ENCODE measurements at regions not wholly inside any gene's neighbourhood (a gene's known extent, or its start where the extent isn't known, plus 50 kb on each side); places are given as distances from the start of the nearest gene placed in this dataset.
"Not testable (repeated sequence)": the region's sequence is repeated elsewhere in the genome, so short reads cannot be mapped to it uniquely, and the experiment has no call there.

- H3K27ac ChIP-seq (ENCODE audit: low read depth, low read length); H3K4me3 ChIP-seq (ENCODE audit: low read length); H3K4me3 Mint-ChIP-seq; H3K4me1 ChIP-seq (ENCODE audit: insufficient read depth, low read length); H3K4me1 Mint-ChIP-seq; H3K27me3 Mint-ChIP-seq; H3K27ac Mint-ChIP-seq; DNase-seq; POLR2A ChIA-PET; H3K36me3 ChIP-seq (ENCODE audit: insufficient read depth, low read length); H3K9me3 ChIP-seq (ENCODE audit: low read length); H3K27me3 ChIP-seq (ENCODE audit: insufficient read depth, low read length, poor library complexity, severe bottlenecking); H3K36me3 Mint-ChIP-seq; CTCF ChIA-PET: not testable (repeated sequence)
- peaks cover 2 to 12% (median 7%) of the 10 kb centered on the region in 5 donors for H3K9me3 Mint-ChIP-seq
Observed at GRCh38 chr1:95297906-95298305, 63.9 kb downstream of the RWDD3 start.

DNA sequence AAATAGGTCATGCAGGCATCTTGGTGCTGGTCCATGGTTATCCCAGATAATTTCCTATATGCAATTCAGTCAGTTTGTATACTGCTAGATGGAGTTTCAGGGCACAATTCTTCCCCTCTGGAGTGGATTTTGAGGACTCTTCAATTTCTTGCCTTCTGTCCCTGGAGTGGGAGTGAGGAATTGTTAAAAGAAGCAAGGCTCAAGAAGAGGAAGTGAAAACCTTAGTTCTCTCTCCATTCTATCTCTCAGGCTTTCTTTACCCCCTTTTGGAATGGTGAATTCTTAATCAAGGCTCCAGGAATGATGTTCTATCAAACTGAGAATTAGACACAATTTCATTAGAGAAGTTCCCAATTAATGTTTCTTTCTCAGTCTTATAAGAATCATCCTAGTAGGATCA, 67.1 kb downstream of the RWDD3 start:
- Histone ChIP-seq H3K36me3 (ENCODE audit: insufficient read depth, low read length) (no peaks in the 10 kb centered on the region), H3K4me1 (ENCODE audit: insufficient read depth, low read length) (no peaks in the 10 kb centered on the region), H3K27ac (ENCODE audit: low read depth, low read length) (no peak overlapping the region), H3K9me3 (ENCODE audit: low read length) (no peaks in the 10 kb centered on the region), H3K4me3 (ENCODE audit: low read length) (no peak overlapping the region), H3K27me3 (ENCODE audit: insufficient read depth, low read length, poor library complexity, severe bottlenecking) (no peaks in the 10 kb centered on the region)
- Mint-ChIP-seq H3K36me3 (no peaks in the 10 kb centered on the region), H3K4me3 (no peak overlapping the region), H3K4me1 (no peaks in the 10 kb centered on the region), H3K9me3 (peaks cover 0 to 12% (median 7%) of the 10 kb centered on the region in 5 donors), H3K27me3 (peaks cover 7 to 24% of the 10 kb centered on the region in 2 donors), H3K27ac (no peak overlapping the region)
- CTCF ChIA-PET, result no interaction called here
- POLR2A ChIA-PET, result no interaction called here
- DNase-seq, result no peak

DNA sequence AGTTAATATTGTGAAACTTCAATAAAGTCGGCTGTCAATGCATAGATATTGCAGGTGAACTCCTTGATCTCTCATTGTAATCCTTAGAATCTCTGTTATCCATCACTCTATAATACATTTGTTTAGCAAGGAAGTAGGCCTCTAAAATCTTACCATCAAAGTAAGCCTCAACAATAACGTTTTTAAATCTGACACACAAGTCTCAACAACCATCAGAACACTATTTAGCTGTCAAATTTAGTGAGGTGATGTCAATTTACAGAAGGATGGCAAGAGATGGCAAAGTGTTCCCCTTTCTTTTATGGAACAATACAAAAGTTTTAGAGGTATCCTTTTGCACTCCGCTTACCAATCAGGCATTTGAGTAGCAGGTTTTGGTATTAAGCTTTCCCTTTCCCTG, 67.6 kb downstream of the RWDD3 start:
- POLR2A ChIA-PET, result no interaction called here
- H3K27me3 ChIP-seq (ENCODE audit: insufficient read depth, low read length, poor library complexity, severe bottlenecking), result no peaks in the 10 kb centered on the region
- no peak overlapping the region for H3K27ac Mint-ChIP-seq

GRCh38 chr1:95304803-95305202, 70.8 kb downstream of the RWDD3 start:
- CTCF ChIA-PET, result no interaction called here

More for the DNA sequence above, 67.6 kb downstream of the RWDD3 start:
- CTCF ChIA-PET, result no interaction called here
- no peak overlapping the region for H3K27ac ChIP-seq (ENCODE audit: low read depth, low read length)
- H3K36me3 ChIP-seq (ENCODE audit: insufficient read depth, low read length), result no peaks in the 10 kb centered on the region
- Mint-ChIP-seq H3K4me1 (no peaks in the 10 kb centered on the region), H3K4me3 (no peak overlapping the region), H3K27me3 (peaks cover 7 to 24% of the 10 kb centered on the region in 2 donors), H3K9me3 (peaks cover 0 to 12% (median 7%) of the 10 kb centered on the region in 5 donors), H3K36me3 (no peaks in the 10 kb centered on the region)
- H3K9me3 ChIP-seq (ENCODE audit: low read length), result no peaks in the 10 kb centered on the region
- H3K4me1 ChIP-seq (ENCODE audit: insufficient read depth, low read length), result no peaks in the 10 kb centered on the region
- no peak overlapping the region for H3K4me3 ChIP-seq (ENCODE audit: low read length)
- no peak for DNase-seq

DNA sequence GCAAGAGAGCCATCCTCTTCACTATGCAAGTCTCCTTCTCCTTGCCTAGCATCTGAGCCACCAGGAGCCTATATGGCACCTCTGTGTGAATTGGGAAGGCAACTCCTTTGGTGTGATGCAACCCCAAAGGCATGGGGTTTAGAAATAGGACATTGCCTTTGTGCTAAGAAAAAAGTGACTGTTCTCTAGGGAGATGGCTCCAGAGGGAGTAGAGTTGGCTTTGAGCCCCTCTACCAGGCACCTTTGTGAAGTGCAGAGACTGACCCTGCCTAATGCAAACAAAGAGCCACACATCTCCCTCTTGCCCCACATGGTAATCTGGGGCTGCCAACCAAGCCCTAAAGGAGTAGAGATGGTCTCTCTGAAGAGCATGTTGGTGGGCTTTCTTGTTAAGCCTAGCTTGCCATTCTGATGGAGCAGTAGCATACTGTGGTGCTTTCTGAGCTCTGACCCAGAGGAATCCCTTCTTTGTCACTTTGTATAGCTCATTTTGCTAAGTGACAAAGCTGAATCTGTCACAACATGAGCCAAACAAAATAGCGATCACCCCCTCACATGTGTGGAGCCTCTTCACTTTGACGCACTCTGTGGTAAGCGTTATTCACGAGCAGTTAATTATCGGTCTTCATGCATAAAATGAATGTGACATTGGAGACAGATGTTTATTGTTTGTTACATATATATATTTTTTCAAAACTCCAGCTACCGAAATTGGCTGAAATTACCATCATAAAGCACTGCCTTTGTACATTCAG, 74.4 kb downstream of the RWDD3 start:
- Mint-ChIP-seq H3K27me3 (peaks cover 10 to 38% of the 10 kb centered on the region in 2 donors), H3K27ac (no peak overlapping the region), H3K4me3 (no peak overlapping the region), H3K36me3 (no peaks in the 10 kb centered on the region), H3K4me1 (no peaks in the 10 kb centered on the region), H3K9me3 (no peaks in the 10 kb centered on the region)
- Histone ChIP-seq H3K4me1 (ENCODE audit: insufficient read depth, low read length) (no peaks in the 10 kb centered on the region), H3K4me3 (ENCODE audit: low read length) (no peak overlapping the region), H3K27me3 (ENCODE audit: insufficient read depth, low read length, poor library complexity, severe bottlenecking) (no peaks in the 10 kb centered on the region), H3K27ac (ENCODE audit: low read depth, low read length) (no peak overlapping the region), H3K36me3 (ENCODE audit: insufficient read depth, low read length) (no peaks in the 10 kb centered on the region), H3K9me3 (ENCODE audit: low read length) (no peaks in the 10 kb centered on the region)
- no peak for DNase-seq
- ChIA-PET POLR2A (no interaction called here), CTCF (no interaction called here)

More at GRCh38 chr1:95304803-95305202, 70.8 kb downstream of the RWDD3 start:
- Histone ChIP-seq H3K27me3 (ENCODE audit: insufficient read depth, low read length, poor library complexity, severe bottlenecking) (no peaks in the 10 kb centered on the region), H3K27ac (ENCODE audit: low read depth, low read length) (no peak overlapping the region), H3K4me3 (ENCODE audit: low read length) (no peak overlapping the region), H3K4me1 (ENCODE audit: insufficient read depth, low read length) (no peaks in the 10 kb centered on the region), H3K9me3 (ENCODE audit: low read length) (no peaks in the 10 kb centered on the region), H3K36me3 (ENCODE audit: insufficient read depth, low read length) (no peaks in the 10 kb centered on the region)
- Mint-ChIP-seq H3K4me3 (no peak overlapping the region), H3K36me3 (no peaks in the 10 kb centered on the region), H3K9me3 (peaks cover 0 to 6% (median 3%) of the 10 kb centered on the region in 5 donors), H3K27ac (no peak overlapping the region), H3K27me3 (peaks cover 10 to 43% of the 10 kb centered on the region in 2 donors), H3K4me1 (no peaks in the 10 kb centered on the region)
- DNase-seq, result no peak
- POLR2A ChIA-PET, result no interaction called here

GRCh38 chr1:95309031-95309471, 75.0 kb downstream of the RWDD3 start:
- Histone ChIP-seq H3K4me1 (ENCODE audit: insufficient read depth, low read length) (no peaks in the 10 kb centered on the region), H3K4me3 (ENCODE audit: low read length) (no peak overlapping the region), H3K36me3 (ENCODE audit: insufficient read depth, low read length) (no peaks in the 10 kb centered on the region), H3K9me3 (ENCODE audit: low read length) (no peaks in the 10 kb centered on the region), H3K27ac (ENCODE audit: low read depth, low read length) (no peak overlapping the region), H3K27me3 (ENCODE audit: insufficient read depth, low read length, poor library complexity, severe bottlenecking) (no peaks in the 10 kb centered on the region)
- Mint-ChIP-seq H3K27ac (no peak overlapping the region), H3K4me1 (no peaks in the 10 kb centered on the region), H3K27me3 (peaks cover 7 to 34% of the 10 kb centered on the region in 2 donors), H3K36me3 (no peaks in the 10 kb centered on the region), H3K4me3 (no peak overlapping the region), H3K9me3 (no peaks in the 10 kb centered on the region)
- POLR2A ChIA-PET, result no interaction called here
- CTCF ChIA-PET, result no interaction called here
- no peak for DNase-seq

GRCh38 chr1:95311014-95311413, 77.0 kb downstream of the RWDD3 start:
- peaks cover 5 to 22% of the 10 kb centered on the region in 2 donors for H3K27me3 Mint-ChIP-seq
- H3K36me3 ChIP-seq (ENCODE audit: insufficient read depth, low read length), result no peaks in the 10 kb centered on the region
- no peak for DNase-seq
- H3K4me1 ChIP-seq (ENCODE audit: insufficient read depth, low read length), result no peaks in the 10 kb centered on the region
- ChIA-PET CTCF (no interaction called here), POLR2A (no interaction called here)
- no peaks in the 10 kb centered on the region for H3K27me3 ChIP-seq (ENCODE audit: insufficient read depth, low read length, poor library complexity, severe bottlenecking)
- H3K4me1 Mint-ChIP-seq, result no peaks in the 10 kb centered on the region
- no peaks in the 10 kb centered on the region for H3K9me3 Mint-ChIP-seq
- no peak overlapping the region for H3K4me3 ChIP-seq (ENCODE audit: low read length)
- H3K27ac Mint-ChIP-seq, result no peak overlapping the region
- H3K4me3 Mint-ChIP-seq, result no peak overlapping the region
- no peaks in the 10 kb centered on the region for H3K9me3 ChIP-seq (ENCODE audit: low read length)
- H3K36me3 Mint-ChIP-seq, result no peaks in the 10 kb centered on the region
- H3K27ac ChIP-seq (ENCODE audit: low read depth, low read length), result no peak overlapping the region

DNA sequence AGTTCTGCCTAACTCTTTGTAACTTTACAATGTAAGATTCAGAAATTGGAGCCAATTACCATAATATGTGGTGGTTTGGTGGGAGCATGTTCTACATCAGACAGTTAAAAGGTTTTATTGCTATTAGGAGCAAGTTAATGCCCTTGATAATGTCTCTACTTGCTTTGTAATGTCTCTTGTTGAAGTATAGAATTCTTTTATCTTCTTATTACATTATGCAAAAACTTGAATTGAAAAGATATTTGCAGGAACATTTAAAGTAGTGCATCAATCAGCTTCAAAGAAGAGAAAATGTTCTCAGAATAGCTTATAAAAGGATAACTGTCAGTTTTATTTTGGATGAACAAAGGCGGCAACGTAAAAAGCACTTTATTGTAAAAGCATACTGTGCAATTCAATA, 77.8 kb downstream of the RWDD3 start:
- CTCF ChIA-PET, result no interaction called here

More for the DNA sequence above, 77.8 kb downstream of the RWDD3 start:
- H3K36me3 ChIP-seq (ENCODE audit: insufficient read depth, low read length), result no peaks in the 10 kb centered on the region
- no peaks in the 10 kb centered on the region for H3K27me3 ChIP-seq (ENCODE audit: insufficient read depth, low read length, poor library complexity, severe bottlenecking)
- H3K27me3 Mint-ChIP-seq, result peaks cover 5 to 22% of the 10 kb centered on the region in 2 donors
- no peak overlapping the region for H3K4me3 ChIP-seq (ENCODE audit: low read length)
- H3K9me3 ChIP-seq (ENCODE audit: low read length), result no peaks in the 10 kb centered on the region
- no peaks in the 10 kb centered on the region for H3K4me1 ChIP-seq (ENCODE audit: insufficient read depth, low read length)
- no peak overlapping the region for H3K27ac Mint-ChIP-seq
- H3K4me1 Mint-ChIP-seq, result no peaks in the 10 kb centered on the region
- POLR2A ChIA-PET, result no interaction called here
- no peaks in the 10 kb centered on the region for H3K36me3 Mint-ChIP-seq
- H3K9me3 Mint-ChIP-seq, result no peaks in the 10 kb centered on the region
- H3K4me3 Mint-ChIP-seq, result no peak overlapping the region
- H3K27ac ChIP-seq (ENCODE audit: low read depth, low read length), result no peak overlapping the region
- DNase-seq, result no peak

All from CD8-positive, alpha-beta memory T cell (primary cell).